ENCODE measurements at regions not wholly inside any gene's neighbourhood (a gene's known extent, or its start where the extent isn't known, plus 50 kb on each side); places are given as distances from the start of the nearest gene placed in this dataset.
"Not testable (repeated sequence)": the region's sequence is repeated elsewhere in the genome, so short reads cannot be mapped to it uniquely, and the experiment has no call there.

- no peaks in the 10 kb centered on the region for H3F3A ChIP-seq (ENCODE audit: insufficient read depth)
- H3K9ac ChIP-seq (ENCODE audit: low read length): no peak overlapping the region
- no peak for TF ChIP-seq CTCF (IDR thresholded peaks at IDR 0.05; ENCODE audit: insufficient read depth, low read length, poor library complexity, severe bottlenecking)
- no peak for TF ChIP-seq EZH2phosphoT487 (conservative IDR thresholded peaks at IDR 0.05; ENCODE audit: low read length)
- H3K9me2 ChIP-seq (replicated peaks; ENCODE audit: insufficient read depth, low read length): no peaks in the 10 kb centered on the region
- H3K79me2 ChIP-seq (ENCODE audit: insufficient read depth, low read length): no peaks in the 10 kb centered on the region
- H3K27me3 ChIP-seq (ENCODE audit: low read length): no peaks in the 10 kb centered on the region
- no peak overlapping the region for H3K4me3 ChIP-seq (ENCODE audit: insufficient read depth, low read length, poor library complexity, severe bottlenecking)
- H4K20me1 ChIP-seq (ENCODE audit: low read depth, low read length): no peaks in the 10 kb centered on the region
- H3K9me3 ChIP-seq (ENCODE audit: insufficient read depth, low read length): no peaks in the 10 kb centered on the region
- H3K4me2 ChIP-seq (ENCODE audit: low read depth, low read length, poor library complexity, severe bottlenecking): no peak overlapping the region
- H3K36me3 ChIP-seq (ENCODE audit: low read length): no peaks in the 10 kb centered on the region
- no peak overlapping the region for H3K27ac ChIP-seq (ENCODE audit: low read depth, low read length)
- no peak overlapping the region for H2AFZ ChIP-seq (ENCODE audit: low read depth, low read length, severe bottlenecking)
These were observed 1139.3 kb downstream of the HACE1 start for GRCh38 chr6:103720393-103720792.

- no peak for TF ChIP-seq CTCF (IDR thresholded peaks at IDR 0.05; ENCODE audit: insufficient read depth, low read length, poor library complexity, severe bottlenecking)
- no peak for TF ChIP-seq EZH2phosphoT487 (conservative IDR thresholded peaks at IDR 0.05; ENCODE audit: low read length)
These were observed 1140.2 kb downstream of the HACE1 start for GRCh38 chr6:103719545-103719944.

GRCh38 chr6:103715269-103715668 lies 1144.5 kb downstream of the HACE1 start:
- Histone ChIP-seq H3K79me2 (ENCODE audit: insufficient read depth, low read length) (no peaks in the 10 kb centered on the region), H3K27me3 (ENCODE audit: low read length) (no peaks in the 10 kb centered on the region), H3K4me3 (ENCODE audit: insufficient read depth, low read length, poor library complexity, severe bottlenecking) (no peak overlapping the region), H3K9me3 (ENCODE audit: insufficient read depth, low read length) (no peaks in the 10 kb centered on the region), H3K9me2 (replicated peaks; ENCODE audit: insufficient read depth, low read length) (no peaks in the 10 kb centered on the region), H3K36me3 (ENCODE audit: low read length) (no peaks in the 10 kb centered on the region), H4K20me1 (ENCODE audit: low read depth, low read length) (no peaks in the 10 kb centered on the region), H2AFZ (ENCODE audit: low read depth, low read length, severe bottlenecking) (no peak overlapping the region), H3K9ac (ENCODE audit: low read length) (no peak overlapping the region), H3F3A (ENCODE audit: insufficient read depth) (no peaks in the 10 kb centered on the region), H3K4me2 (ENCODE audit: low read depth, low read length, poor library complexity, severe bottlenecking) (no peak overlapping the region), H3K27ac (ENCODE audit: low read depth, low read length) (no peak overlapping the region)
- TF ChIP-seq CTCF (IDR thresholded peaks at IDR 0.05; ENCODE audit: insufficient read depth, low read length, poor library complexity, severe bottlenecking): no peak

More at GRCh38 chr6:103719545-103719944, 1140.2 kb downstream of the HACE1 start:
- H3K27ac ChIP-seq (ENCODE audit: low read depth, low read length): no peak overlapping the region
- H3F3A ChIP-seq (ENCODE audit: insufficient read depth): no peaks in the 10 kb centered on the region
- H3K9me2 ChIP-seq (replicated peaks; ENCODE audit: insufficient read depth, low read length): no peaks in the 10 kb centered on the region
- H3K4me2 ChIP-seq (ENCODE audit: low read depth, low read length, poor library complexity, severe bottlenecking): no peak overlapping the region
- no peaks in the 10 kb centered on the region for H3K9me3 ChIP-seq (ENCODE audit: insufficient read depth, low read length)
- H3K79me2 ChIP-seq (ENCODE audit: insufficient read depth, low read length): no peaks in the 10 kb centered on the region
- H4K20me1 ChIP-seq (ENCODE audit: low read depth, low read length): no peaks in the 10 kb centered on the region
- H3K27me3 ChIP-seq (ENCODE audit: low read length): no peaks in the 10 kb centered on the region
- H2AFZ ChIP-seq (ENCODE audit: low read depth, low read length, severe bottlenecking): no peak overlapping the region
- no peak overlapping the region for H3K9ac ChIP-seq (ENCODE audit: low read length)
- H3K36me3 ChIP-seq (ENCODE audit: low read length): no peaks in the 10 kb centered on the region
- no peak overlapping the region for H3K4me3 ChIP-seq (ENCODE audit: insufficient read depth, low read length, poor library complexity, severe bottlenecking)

- H3K9ac ChIP-seq (ENCODE audit: low read length); H2AFZ ChIP-seq (ENCODE audit: low read depth, low read length, severe bottlenecking); H3F3A ChIP-seq (ENCODE audit: insufficient read depth); H3K4me3 ChIP-seq (ENCODE audit: insufficient read depth, low read length, poor library complexity, severe bottlenecking); H3K9me3 ChIP-seq (ENCODE audit: insufficient read depth, low read length); H3K79me2 ChIP-seq (ENCODE audit: insufficient read depth, low read length); H3K27me3 ChIP-seq (ENCODE audit: low read length); H3K4me2 ChIP-seq (ENCODE audit: low read depth, low read length, poor library complexity, severe bottlenecking); H3K36me3 ChIP-seq (ENCODE audit: low read length); H3K27ac ChIP-seq (ENCODE audit: low read depth, low read length); H4K20me1 ChIP-seq (ENCODE audit: low read depth, low read length); H3K9me2 ChIP-seq (replicated peaks; ENCODE audit: insufficient read depth, low read length): not testable (repeated sequence)
These were observed 1150.5 kb downstream of the HACE1 start for GRCh38 chr6:103709236-103709635.
